ENCODE measurements at regions not wholly inside any gene's neighbourhood (a gene's known extent, or its start where the extent isn't known, plus 50 kb on each side); places are given as distances from the start of the nearest gene placed in this dataset.

DNA sequence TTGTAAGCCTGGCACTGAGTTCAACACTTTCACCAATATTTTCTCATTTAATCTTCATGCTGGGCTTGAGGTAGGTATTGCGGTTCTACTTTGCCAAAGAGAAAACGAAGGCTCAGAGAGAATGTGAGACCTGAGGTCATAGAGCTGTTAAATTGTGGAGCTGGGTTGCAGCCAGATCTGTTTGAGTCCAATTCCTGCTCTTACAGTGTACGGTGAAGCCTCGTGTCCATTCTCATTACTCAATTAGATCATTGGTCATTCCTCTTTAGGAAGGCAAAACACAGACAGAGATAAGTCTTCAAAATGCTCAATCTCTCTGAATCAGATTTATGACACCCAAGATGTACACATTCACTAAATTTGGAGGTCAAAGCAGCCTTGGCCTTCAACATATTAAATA is 559.0 kb upstream of the DAB1 start:
- Histone ChIP-seq H3K4me1 (ENCODE audit: insufficient read depth, low read length, poor library complexity, severe bottlenecking) (no peaks in the 10 kb centered on the region), H3K4me3 (ENCODE audit: low read depth, low read length, poor library complexity, severe bottlenecking) (no peak overlapping the region), H3K9me3 (ENCODE audit: low read depth, low read length, poor library complexity, severe bottlenecking) (no peaks in the 10 kb centered on the region), H3K27ac (ENCODE audit: low read depth, low read length, poor library complexity, severe bottlenecking) (no peak overlapping the region), H3K27me3 (replicated peaks; ENCODE audit: insufficient read depth, low read depth, low read length, poor library complexity) (no peaks in the 10 kb centered on the region), H3K36me3 (ENCODE audit: insufficient read depth, low read length, poor library complexity, severe bottlenecking) (no peaks in the 10 kb centered on the region)
- ChIA-PET POLR2A (ENCODE audit: low non-redundant PET) (no interaction called here), CTCF (no interaction called here)
- TF ChIP-seq, protein P1, sequence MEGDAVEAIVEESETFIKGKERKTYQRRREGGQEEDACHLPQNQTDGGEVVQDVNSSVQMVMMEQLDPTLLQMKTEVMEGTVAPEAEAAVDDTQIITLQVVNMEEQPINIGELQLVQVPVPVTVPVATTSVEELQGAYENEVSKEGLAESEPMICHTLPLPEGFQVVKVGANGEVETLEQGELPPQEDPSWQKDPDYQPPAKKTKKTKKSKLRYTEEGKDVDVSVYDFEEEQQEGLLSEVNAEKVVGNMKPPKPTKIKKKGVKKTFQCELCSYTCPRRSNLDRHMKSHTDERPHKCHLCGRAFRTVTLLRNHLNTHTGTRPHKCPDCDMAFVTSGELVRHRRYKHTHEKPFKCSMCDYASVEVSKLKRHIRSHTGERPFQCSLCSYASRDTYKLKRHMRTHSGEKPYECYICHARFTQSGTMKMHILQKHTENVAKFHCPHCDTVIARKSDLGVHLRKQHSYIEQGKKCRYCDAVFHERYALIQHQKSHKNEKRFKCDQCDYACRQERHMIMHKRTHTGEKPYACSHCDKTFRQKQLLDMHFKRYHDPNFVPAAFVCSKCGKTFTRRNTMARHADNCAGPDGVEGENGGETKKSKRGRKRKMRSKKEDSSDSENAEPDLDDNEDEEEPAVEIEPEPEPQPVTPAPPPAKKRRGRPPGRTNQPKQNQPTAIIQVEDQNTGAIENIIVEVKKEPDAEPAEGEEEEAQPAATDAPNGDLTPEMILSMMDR (conservative IDR thresholded peaks at IDR 0.05; ENCODE audit: low read depth, low read length) = no peak
- no peak for TF ChIP-seq EZH2 (IDR thresholded peaks at IDR 0.05; ENCODE audit: borderline replicate concordance, low read depth, low read length, poor library complexity, severe bottlenecking)
- intact Hi-C loops (cut with micrococcal nuclease; ENCODE audit: unreplicated experiment) = no loop called here
- BruUV-seq (replicated peaks) = no TSS peak
- no peak for DNase-seq (ENCODE audit: low spot score)

- intact Hi-C loops (cut with micrococcal nuclease; ENCODE audit: unreplicated experiment) = no loop called here
Observed at GRCh38 chr1:57976216-57976615, 552.4 kb upstream of the DAB1 start.

DNA sequence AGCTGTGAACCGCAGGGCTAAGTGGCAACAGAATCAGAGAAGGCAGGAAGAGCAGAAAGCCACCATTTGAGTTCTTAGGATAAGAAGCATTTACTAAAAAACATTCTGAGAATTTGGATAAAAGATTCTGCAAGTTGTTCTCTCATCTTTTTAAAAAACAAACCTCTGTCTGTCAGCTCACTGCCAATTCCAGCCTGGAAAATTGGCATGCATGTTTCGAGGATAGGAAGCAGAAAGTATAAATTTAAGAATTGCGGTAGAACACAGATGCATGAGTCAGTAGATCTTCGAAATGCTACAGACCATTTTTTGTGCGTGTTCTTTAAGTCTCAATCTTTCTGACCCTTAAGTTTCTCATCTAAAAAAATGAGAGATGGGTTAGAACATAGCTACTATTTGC is 544.5 kb upstream of the DAB1 start:
- CTCF ChIA-PET = no interaction called here
- BruUV-seq (replicated peaks) = no TSS peak
- TF ChIP-seq EZH2 (IDR thresholded peaks at IDR 0.05; ENCODE audit: borderline replicate concordance, low read depth, low read length, poor library complexity, severe bottlenecking) = no peak
- TF ChIP-seq, protein P1 (conservative IDR thresholded peaks at IDR 0.05; ENCODE audit: low read depth, low read length) = no peak

More at GRCh38 chr1:57976216-57976615, 552.4 kb upstream of the DAB1 start:
- TF ChIP-seq, protein P1 (conservative IDR thresholded peaks at IDR 0.05; ENCODE audit: low read depth, low read length) = no peak
- TF ChIP-seq EZH2 (IDR thresholded peaks at IDR 0.05; ENCODE audit: borderline replicate concordance, low read depth, low read length, poor library complexity, severe bottlenecking) = no peak
- Histone ChIP-seq H3K27me3 (replicated peaks; ENCODE audit: insufficient read depth, low read depth, low read length, poor library complexity) (no peaks in the 10 kb centered on the region), H3K4me3 (ENCODE audit: low read depth, low read length, poor library complexity, severe bottlenecking) (no peak overlapping the region), H3K36me3 (ENCODE audit: insufficient read depth, low read length, poor library complexity, severe bottlenecking) (no peaks in the 10 kb centered on the region), H3K9me3 (ENCODE audit: low read depth, low read length, poor library complexity, severe bottlenecking) (no peaks in the 10 kb centered on the region), H3K4me1 (ENCODE audit: insufficient read depth, low read length, poor library complexity, severe bottlenecking) (no peaks in the 10 kb centered on the region), H3K27ac (ENCODE audit: low read depth, low read length, poor library complexity, severe bottlenecking) (no peak overlapping the region)
- POLR2A ChIA-PET (ENCODE audit: low non-redundant PET) = no interaction called here
- BruUV-seq (replicated peaks) = no TSS peak
- CTCF ChIA-PET = no interaction called here
- no peak for DNase-seq (ENCODE audit: low spot score)

More for the DNA sequence above, 544.5 kb upstream of the DAB1 start:
- no peak overlapping the region for H3K27ac ChIP-seq (ENCODE audit: low read depth, low read length, poor library complexity, severe bottlenecking)
- no peaks in the 10 kb centered on the region for H3K27me3 ChIP-seq (replicated peaks; ENCODE audit: insufficient read depth, low read depth, low read length, poor library complexity)
- intact Hi-C loops (cut with micrococcal nuclease; ENCODE audit: unreplicated experiment) = no loop called here
- no peaks in the 10 kb centered on the region for H3K9me3 ChIP-seq (ENCODE audit: low read depth, low read length, poor library complexity, severe bottlenecking)
- POLR2A ChIA-PET (ENCODE audit: low non-redundant PET) = no interaction called here
- H3K4me1 ChIP-seq (ENCODE audit: insufficient read depth, low read length, poor library complexity, severe bottlenecking) = peaks cover 5% of the 10 kb centered on the region
- H3K36me3 ChIP-seq (ENCODE audit: insufficient read depth, low read length, poor library complexity, severe bottlenecking) = no peaks in the 10 kb centered on the region
- DNase-seq (ENCODE audit: low spot score) = no peak
- no peak overlapping the region for H3K4me3 ChIP-seq (ENCODE audit: low read depth, low read length, poor library complexity, severe bottlenecking)
